Activated naive CD4-positive, alpha-beta T cell treated with anti-CD3 and anti-CD28 coated beads, Interleukin-2, amount 50 U/mL, for 16 hours (primary cell): ENCODE measurements at regions not wholly inside any gene's neighbourhood (a gene's known extent, or its start where the extent isn't known, plus 50 kb on each side); places are given as distances from the start of the nearest gene placed in this dataset.
"Not testable (repeated sequence)": the region's sequence is repeated elsewhere in the genome, so short reads cannot be mapped to it uniquely, and the experiment has no call there.

Experiments used
- DNase-seq: peaks from one replicate; pipeline ENCODE4 v3.0.0-alpha.2; 2020

- DNase-seq = no peak
Observed at GRCh38 chr12:31818623-31819268, 89.9 kb upstream of the AMN1 start.

DNA sequence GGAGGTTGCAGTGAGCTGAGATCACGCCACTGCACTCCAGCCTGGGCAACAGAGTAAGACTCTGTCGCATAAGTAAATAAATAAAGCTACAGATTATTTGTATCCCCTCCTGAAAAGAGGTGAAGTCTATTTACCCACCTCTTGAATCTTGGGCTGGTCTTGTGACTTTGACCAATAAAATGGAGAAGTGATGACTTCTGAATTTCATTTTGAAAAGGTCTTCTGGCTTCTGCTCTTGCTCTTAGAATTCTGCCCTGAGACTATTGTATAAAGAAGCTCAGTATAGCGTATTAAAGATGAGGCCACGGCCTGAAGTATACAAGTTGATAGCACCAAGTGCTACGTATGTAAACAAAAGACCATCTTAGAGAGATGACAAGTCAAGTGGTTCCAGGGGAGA lies 88.3 kb upstream of the AMN1 start:
- no peak for DNase-seq

- DNase-seq = no peak
Observed at GRCh38 chr12:31815096-31815495, 86.3 kb upstream of the AMN1 start.

GRCh38 chr12:31813305-31813704 lies 84.5 kb upstream of the AMN1 start:
- DNase-seq = no peak

- no peak for DNase-seq
Observed at GRCh38 chr12:31807773-31808097, 78.9 kb upstream of the AMN1 start.

- peak; percentile 31 for DNase-seq
Observed at GRCh38 chr12:31807081-31807772, 78.4 kb upstream of the AMN1 start.

- DNase-seq = not testable (repeated sequence)
Observed at GRCh38 chr12:31805681-31806080, 76.9 kb upstream of the AMN1 start.

DNA sequence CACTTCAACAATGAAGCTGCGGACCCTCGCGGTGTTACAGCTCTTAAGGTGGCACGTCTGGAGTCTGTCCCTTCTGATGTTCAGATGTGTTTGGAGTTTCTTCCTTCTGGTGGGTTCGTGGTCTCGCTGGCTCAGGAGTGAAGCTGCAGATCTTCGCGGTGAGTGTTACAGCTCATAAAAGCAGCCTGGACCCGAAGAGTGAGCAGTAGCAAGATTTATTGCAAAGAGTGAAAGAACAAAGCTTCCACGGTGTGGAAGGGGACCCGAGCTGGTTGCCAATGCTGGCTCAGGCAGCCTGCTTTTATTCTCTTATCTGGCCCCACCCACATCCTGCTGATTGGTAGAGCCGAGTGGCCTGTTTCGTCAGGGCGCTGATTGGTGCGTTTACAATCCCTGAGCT lies 75.9 kb upstream of the AMN1 start:
- DNase-seq = not testable (repeated sequence)

- no peak for DNase-seq
Observed at GRCh38 chr12:31804185-31804504, 75.3 kb upstream of the AMN1 start.

- no peak for DNase-seq
Observed at GRCh38 chr12:31803306-31804184, 74.7 kb upstream of the AMN1 start.

- DNase-seq = no peak
Observed at GRCh38 chr12:31801872-31802271, 73.1 kb upstream of the AMN1 start.

DNA sequence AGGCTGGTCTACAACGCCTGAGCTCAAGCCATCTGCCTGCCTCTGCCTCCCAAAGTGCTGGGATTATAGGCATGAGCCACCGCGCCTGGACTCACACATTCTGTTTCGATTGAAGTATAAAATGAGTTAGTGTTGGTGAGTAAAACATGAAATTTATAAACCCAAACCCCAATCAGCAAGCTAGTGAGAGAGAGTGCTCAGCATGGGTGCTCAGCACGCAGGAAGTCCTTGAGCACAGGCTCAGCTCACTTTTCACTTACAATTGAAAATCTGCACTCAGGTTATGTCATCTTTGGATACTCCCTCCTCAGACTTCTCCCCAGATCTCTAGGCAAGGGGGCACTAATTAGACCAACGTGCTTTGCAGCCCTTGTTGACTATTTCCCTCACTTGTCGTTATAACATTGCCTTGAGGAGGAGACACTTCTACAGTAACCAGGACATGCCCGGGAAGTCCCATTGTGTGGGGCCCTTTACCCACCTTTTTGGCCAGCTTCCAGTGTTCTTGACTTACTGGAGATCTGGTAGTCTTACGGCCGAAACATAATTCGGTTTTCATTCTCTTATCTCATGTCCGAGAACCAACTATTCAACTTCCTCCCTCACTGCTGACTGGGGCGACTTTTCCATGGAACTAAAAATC lies 68.5 kb upstream of the AMN1 start:
- no peak for DNase-seq

GRCh38 chr12:31796270-31796951 lies 67.6 kb upstream of the AMN1 start:
- no peak for DNase-seq

DNA sequence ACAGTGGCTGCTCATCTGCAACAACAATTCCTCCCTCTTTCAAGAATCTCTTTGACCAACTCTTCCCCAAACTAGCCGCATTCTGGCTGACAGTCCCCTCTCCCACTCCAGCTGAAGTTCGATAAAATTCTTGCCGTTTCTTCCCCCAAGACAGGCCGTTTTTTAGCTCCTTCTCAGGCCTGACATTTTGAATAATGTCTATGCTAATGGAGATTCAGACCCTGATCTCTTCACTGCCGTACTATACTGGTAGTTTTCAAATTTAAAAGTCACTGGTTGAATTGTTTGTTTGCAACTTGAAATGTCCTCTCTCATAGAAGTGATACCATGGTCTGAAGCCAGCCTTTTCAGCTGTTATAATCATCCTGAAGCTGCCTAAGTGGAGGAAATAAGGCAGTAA lies 65.9 kb upstream of the AMN1 start:
- DNase-seq = no peak

DNA sequence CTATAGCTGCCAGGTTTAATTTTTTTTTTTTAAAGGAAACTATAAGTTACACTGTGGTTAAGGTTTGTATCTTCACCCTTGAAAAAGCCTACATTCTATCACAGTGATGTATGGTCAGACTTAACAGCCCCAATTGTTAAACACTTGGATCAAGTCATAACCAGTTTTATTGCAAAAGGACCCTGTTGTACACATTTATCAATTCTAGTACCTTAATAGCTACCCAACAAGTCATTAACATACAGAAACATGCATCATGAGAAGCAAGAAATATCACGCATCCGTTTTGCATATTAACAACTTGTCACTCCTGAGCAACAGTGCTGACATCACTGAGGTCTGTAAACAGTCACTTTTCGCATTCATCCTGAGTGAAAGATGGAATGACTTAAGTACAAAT lies 62.4 kb upstream of the AMN1 start:
- not testable (repeated sequence) for DNase-seq

GRCh38 chr12:31790759-31791158 lies 61.9 kb upstream of the AMN1 start:
- DNase-seq = no peak

GRCh38 chr12:31785318-31785717 lies 56.5 kb upstream of the AMN1 start:
- DNase-seq = no peak

DNA sequence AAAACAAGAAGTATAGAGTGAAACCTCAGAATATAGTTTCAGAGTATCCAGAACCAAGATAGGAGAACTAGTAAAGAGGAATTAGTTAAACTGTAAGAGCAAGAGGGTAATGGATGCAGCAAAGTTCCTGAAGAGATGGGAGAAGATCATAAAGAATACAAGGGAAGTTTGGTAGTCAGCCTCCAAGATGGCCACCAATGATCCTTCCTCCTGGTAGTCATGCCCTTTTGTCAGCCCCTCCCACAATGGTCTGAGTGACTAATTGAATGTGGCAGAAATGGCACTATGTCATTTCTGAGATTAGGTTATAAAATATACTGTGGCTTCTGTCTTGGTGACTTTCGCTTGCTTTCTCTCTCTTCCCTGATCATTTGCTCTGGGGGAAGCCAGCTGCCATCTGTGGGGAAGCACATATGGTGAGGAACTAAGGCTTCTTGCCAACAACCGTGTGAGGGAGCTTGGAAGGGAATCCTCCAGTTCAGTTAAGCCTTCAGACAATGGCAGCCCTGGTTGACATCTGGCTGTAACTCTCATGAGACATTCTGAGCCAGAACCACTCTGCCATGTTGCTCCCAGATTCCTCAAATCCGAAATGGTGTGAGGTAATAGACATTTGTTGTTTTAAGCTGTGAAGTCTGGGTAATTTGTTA lies 55.3 kb upstream of the AMN1 start:
- DNase-seq = no peak

DNA sequence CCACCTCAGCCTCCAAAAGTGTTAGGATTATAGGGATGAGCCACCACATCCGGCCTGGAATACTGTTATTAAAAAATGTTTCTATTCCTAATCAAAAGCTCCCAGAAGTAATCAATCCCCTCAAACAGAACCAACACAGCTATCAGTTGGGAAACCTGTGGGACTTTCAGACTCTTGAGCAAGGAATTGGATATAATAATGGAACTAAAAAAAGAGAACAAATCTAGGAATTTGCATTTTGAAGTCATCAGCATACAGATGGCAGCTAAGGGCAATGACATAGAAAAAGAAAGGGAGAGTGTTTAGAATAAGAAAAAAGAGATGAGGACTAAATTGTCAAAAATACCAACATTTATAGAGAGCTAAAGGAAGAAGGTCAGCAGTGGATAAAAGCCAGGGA lies 54.7 kb upstream of the AMN1 start:
- no peak for DNase-seq

DNA sequence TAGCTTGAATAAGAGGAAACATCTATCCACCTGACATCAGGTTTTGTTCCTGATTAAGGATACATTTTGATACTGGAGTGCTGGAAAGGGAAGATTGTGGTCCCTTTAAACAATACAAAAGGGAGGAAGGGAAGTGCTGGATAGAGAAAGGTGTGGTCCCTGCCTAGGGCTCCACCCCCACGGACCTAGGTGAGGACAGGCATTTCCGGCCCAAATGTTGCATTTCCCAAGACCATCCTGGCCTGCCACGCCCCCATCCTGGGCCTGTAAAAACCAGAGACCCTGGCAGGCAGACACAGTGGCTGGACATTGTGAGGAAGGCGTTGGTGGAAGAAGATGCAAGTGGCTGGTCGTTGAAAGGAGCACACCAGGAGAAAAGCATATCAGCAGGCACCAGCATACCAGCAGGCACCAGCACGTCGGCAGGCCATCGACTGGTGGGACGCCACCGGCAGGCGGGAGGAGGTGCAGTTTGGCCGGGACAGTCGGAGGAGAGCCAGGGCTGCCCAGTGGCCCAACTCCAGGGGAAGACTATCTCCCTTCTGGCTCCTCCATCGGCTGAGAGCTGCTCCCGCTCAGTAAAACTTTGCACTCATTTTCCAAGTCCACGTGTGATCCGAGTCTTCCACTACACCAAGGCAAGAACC lies 53.2 kb upstream of the AMN1 start:
- no peak for DNase-seq

GRCh38 chr12:31780096-31780495 lies 51.3 kb upstream of the AMN1 start:
- DNase-seq = no peak

DNA sequence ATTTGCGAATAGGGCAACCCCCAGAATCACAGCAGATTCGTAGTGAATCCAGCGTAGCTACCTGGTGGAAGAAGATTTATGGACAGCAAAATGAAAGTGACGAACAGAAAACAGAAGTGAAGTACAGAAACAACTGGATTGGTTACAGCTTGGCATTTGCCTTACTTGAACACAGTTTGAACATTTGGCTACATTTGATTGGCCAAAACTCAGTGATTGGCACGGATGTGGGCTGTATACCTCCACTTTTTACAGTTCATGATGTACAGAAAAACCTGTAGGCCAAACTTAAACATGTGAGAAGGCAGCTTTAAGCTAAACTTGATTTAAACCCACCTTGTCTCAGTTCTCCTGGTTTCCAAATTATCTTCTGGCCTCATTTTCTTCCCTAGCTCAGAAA lies 49.9 kb upstream of the AMN1 start:
- DNase-seq = no peak
